B cell (primary cell): ENCODE measurements at regions not wholly inside any gene's neighbourhood (a gene's known extent, or its start where the extent isn't known, plus 50 kb on each side); places are given as distances from the start of the nearest gene placed in this dataset.

Experiments used
- ATAC-seq: fragments of 200-7000 bp; cut with Tn5 transposase; one replicate; pipeline ENCODE4 v1.10.0; 2021; ENCODE audit warnings: low read depth, mild to moderate bottlenecking, moderate number of reproducible peaks, moderate library complexity
- CTCF ChIA-PET: fragments of 350-600 bp; sonication (Branson Sonifier 250); formaldehyde crosslinking; loops from one replicate; lab custom pipeline; 2021; ENCODE audit warnings: antibody characterized with exemption, inconsistent platforms; lab: Charles Lee
- POLR2A ChIA-PET: fragments of 350-600 bp; sonication (Branson Sonifier 250); formaldehyde crosslinking; loops from one replicate; lab custom pipeline; 2021; ENCODE audit warnings: antibody characterized with exemption; lab: Charles Lee
- DNase-seq: peaks from one replicate; pipeline ENCODE4 v3.0.0; 2013
- H2AFZ ChIP-seq: 2 replicates; pipeline ENCODE4 v1.6.1; 2012; ENCODE audit warnings: mild to moderate bottlenecking, low read depth, low read length; ENCODE audit not compliant: insufficient read depth, poor library complexity, severe bottlenecking
- H3K27ac ChIP-seq, 2 donors: 1 replicate in 1 of 2; 2 replicates in 1 of 2; pipeline ENCODE4 v1.5.1; 2012 to 2013; ENCODE audit warnings: low read length in 2 of 2, mild to moderate bottlenecking in 2 of 2, moderate library complexity in 1 of 2
- H3K27me3 ChIP-seq, 4 experiments: fragments of 200-600 bp in 1 of 4; sonication (generic) in 1 of 4; replicated peaks in 1 of 4; 1 replicate in 2 of 4; 2 replicates in 2 of 4; pipeline versions ENCODE4 v1.6.1 to v1.7.0; 2013 to 2016; ENCODE audit warnings: low read length in 3 of 4, mild to moderate bottlenecking in 2 of 4, mixed read lengths in 1 of 4, moderate library complexity in 1 of 4; ENCODE audit not compliant: insufficient read depth in 4 of 4, control insufficient read depth in 3 of 4; ENCODE audit errors: control extremely low read depth in 1 of 4
- H3K36me3 ChIP-seq, 2 experiments: replicated peaks in 1 of 2; 1 replicate in 1 of 2; 2 replicates in 1 of 2; pipeline versions ENCODE4 v1.6.1 to v1.7.1; 2013; ENCODE audit warnings: low read length in 1 of 2; ENCODE audit not compliant: insufficient read depth in 2 of 2, control insufficient read depth in 1 of 2; ENCODE audit errors: control extremely low read depth in 1 of 2, extremely low read depth in 1 of 2
- H3K4me1 ChIP-seq, 2 donors: fragments of 200-600 bp in 1 of 2; sonication (generic) in 1 of 2; 1 replicate in 1 of 2; 2 replicates in 1 of 2; pipeline versions ENCODE4 v1.5.1 to v1.6.1; 2013 to 2017; ENCODE audit warnings: low read length in 2 of 2; ENCODE audit not compliant: control insufficient read depth in 2 of 2, insufficient read depth in 2 of 2
- H3K4me2 ChIP-seq: replicated peaks from 2 replicates; pipeline ENCODE3; 2012; ENCODE audit warnings: mild to moderate bottlenecking, low read depth, low read length; ENCODE audit not compliant: poor library complexity, severe bottlenecking
- H3K4me3 ChIP-seq, 5 experiments: fragments of 200-600 bp in 1 of 5; sonication (generic) in 1 of 5; 1 replicate in 3 of 5; 2 replicates in 2 of 5; pipeline versions ENCODE4 v1.5.1 to v1.7.0; 2011 to 2016; ENCODE audit warnings: low read length in 4 of 5, mild to moderate bottlenecking in 4 of 5, low read depth in 2 of 5, control low read depth in 1 of 5, moderate library complexity in 1 of 5; ENCODE audit not compliant: insufficient read depth in 1 of 5; ENCODE audit errors: control extremely low read depth in 1 of 5, extremely low read depth in 1 of 5
- H3K79me2 ChIP-seq: fragments of 200-600 bp; sonication (generic); one replicate; pipeline ENCODE4 v1.6.0; 2016; ENCODE audit warnings: low read length; ENCODE audit not compliant: control insufficient read depth, insufficient read depth
- H3K9ac ChIP-seq: fragments of 200-600 bp; sonication (generic); 2 replicates; pipeline ENCODE4 v1.6.1; 2017; ENCODE audit warnings: mild to moderate bottlenecking, low read length, moderate library complexity
- H3K9me3 ChIP-seq, 3 donors: one replicate each; pipeline versions ENCODE4 v1.6.1 to v1.7.1; 2013; ENCODE audit warnings: low read length in 2 of 3; ENCODE audit not compliant: control insufficient read depth in 2 of 3, insufficient read depth in 1 of 3; ENCODE audit errors: control extremely low read depth in 1 of 3
- H4K20me1 ChIP-seq: 2 replicates; pipeline ENCODE4 v1.6.0; 2012; ENCODE audit warnings: mild to moderate bottlenecking, low read length; ENCODE audit not compliant: insufficient read depth, control insufficient read depth, poor library complexity, severe bottlenecking
- H3K27ac Mint-ChIP-seq: one replicate; pipeline ENCODE4 v1.8.0; 2021; ENCODE audit warnings: mixed read lengths
- H3K27me3 Mint-ChIP-seq: one replicate; pipeline ENCODE4 v1.8.0; 2021; ENCODE audit warnings: mixed read lengths
- H3K4me1 Mint-ChIP-seq: one replicate; pipeline ENCODE4 v1.8.0; 2021; ENCODE audit warnings: mixed read lengths
- H3K4me3 Mint-ChIP-seq: one replicate; pipeline ENCODE4 v1.8.0; 2021; ENCODE audit warnings: mixed read lengths
- H3K9me3 Mint-ChIP-seq: one replicate; pipeline ENCODE4 v1.8.0; 2022; ENCODE audit warnings: mixed read lengths; ENCODE audit not compliant: insufficient read depth
- EZH2 ChIP-seq: IDR thresholded peaks from 2 replicates; pipeline ENCODE4 v1.6.1; 2012; ENCODE audit warnings: borderline replicate concordance, low read depth, mild to moderate bottlenecking, moderate library complexity, low read length; ENCODE audit not compliant: insufficient read depth, poor library complexity, severe bottlenecking
- WGBS: methylation state at CpG from one replicate; pipeline ENCODE4 v1.1.5; 2013; ENCODE audit warnings: missing lambda C conversion rate; ENCODE audit not compliant: insufficient coverage; 5-methylcytosine and 5-hydroxymethylcytosine counted together
- intact Hi-C: fragments of 100-400 bp; cut with micrococcal nuclease; formaldehyde crosslinking; loops from one replicate; pipeline ENCODE4 v1.10.0; 2022
- TF ChIP-seq, protein P1 (sequence below): fragments of 200-600 bp; IDR thresholded peaks from one replicate; pipeline ENCODE4 v1.8.0; 2022; ENCODE audit warnings: antibody characterized with exemption, mild to moderate bottlenecking

DNA sequence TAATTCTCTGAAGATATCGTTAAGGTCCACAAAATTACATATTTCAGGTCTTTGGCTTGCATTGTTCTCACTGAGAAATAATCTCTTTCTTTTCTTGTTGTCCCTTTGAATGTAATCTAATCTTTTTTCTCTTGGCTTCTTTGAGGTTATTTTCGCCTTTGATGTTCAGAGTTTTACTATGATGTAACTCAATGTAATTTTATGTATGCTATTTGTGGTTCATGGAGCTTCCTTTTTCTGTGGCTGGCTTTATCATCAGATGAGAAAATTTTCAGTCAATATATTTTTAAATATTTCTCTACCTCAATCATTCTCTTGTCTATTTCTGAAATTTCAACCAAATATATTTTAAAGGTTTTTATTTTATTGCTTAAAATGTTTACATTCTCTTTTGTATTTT is 672.2 kb downstream of the TRAM1L1 start:
- ATAC-seq, result no peak
- no peaks in the 10 kb centered on the region for H3K4me1 Mint-ChIP-seq

DNA sequence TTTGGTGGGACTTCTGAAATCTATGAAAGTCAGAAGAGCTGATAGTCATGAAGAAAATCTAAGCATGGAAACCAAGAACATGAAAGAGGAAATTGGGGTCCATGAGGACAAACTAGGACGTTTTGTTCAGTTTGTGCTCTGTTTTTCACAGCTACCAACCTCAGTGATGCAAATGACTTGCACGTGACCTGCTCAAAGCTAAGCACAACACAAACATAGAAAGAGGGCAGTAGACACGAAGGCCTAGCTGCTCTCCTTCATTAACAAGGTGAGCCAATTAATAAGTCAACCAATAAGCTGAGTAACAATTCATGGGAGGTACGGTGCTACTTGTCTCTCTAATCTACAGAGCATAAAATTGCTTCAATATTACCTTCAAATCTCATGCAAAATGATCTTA is 684.1 kb downstream of the TRAM1L1 start:
- Histone ChIP-seq H3K27me3 (no peaks in the 10 kb centered on the region), H3K4me1 (no peaks in the 10 kb centered on the region), H3K27ac (no peak overlapping the region), H3K9ac (no peak overlapping the region), H3K79me2 (no peaks in the 10 kb centered on the region), H4K20me1 (no peaks in the 10 kb centered on the region), H3K4me3 (no peak overlapping the region), H3K4me2 (no peak overlapping the region), H3K36me3 (no peaks in the 10 kb centered on the region), H3K9me3 (no peaks in the 10 kb centered on the region), H2AFZ (no peak overlapping the region)
- Mint-ChIP-seq H3K4me1 (no peaks in the 10 kb centered on the region), H3K27me3 (no peaks in the 10 kb centered on the region), H3K27ac (no peak overlapping the region), H3K9me3 (no peaks in the 10 kb centered on the region), H3K4me3 (no peak overlapping the region)
- intact Hi-C loops, result no loop called here
- TF ChIP-seq, protein P1, sequence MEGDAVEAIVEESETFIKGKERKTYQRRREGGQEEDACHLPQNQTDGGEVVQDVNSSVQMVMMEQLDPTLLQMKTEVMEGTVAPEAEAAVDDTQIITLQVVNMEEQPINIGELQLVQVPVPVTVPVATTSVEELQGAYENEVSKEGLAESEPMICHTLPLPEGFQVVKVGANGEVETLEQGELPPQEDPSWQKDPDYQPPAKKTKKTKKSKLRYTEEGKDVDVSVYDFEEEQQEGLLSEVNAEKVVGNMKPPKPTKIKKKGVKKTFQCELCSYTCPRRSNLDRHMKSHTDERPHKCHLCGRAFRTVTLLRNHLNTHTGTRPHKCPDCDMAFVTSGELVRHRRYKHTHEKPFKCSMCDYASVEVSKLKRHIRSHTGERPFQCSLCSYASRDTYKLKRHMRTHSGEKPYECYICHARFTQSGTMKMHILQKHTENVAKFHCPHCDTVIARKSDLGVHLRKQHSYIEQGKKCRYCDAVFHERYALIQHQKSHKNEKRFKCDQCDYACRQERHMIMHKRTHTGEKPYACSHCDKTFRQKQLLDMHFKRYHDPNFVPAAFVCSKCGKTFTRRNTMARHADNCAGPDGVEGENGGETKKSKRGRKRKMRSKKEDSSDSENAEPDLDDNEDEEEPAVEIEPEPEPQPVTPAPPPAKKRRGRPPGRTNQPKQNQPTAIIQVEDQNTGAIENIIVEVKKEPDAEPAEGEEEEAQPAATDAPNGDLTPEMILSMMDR, result no peak
- TF ChIP-seq EZH2, result no peak
- ATAC-seq (no peak), DNase-seq (no peak)
- ChIA-PET CTCF (no interaction called here), POLR2A (no interaction called here)
- 86% methylated on average over 3 of the region's 4 CpGs for WGBS

More for the DNA sequence above, 672.2 kb downstream of the TRAM1L1 start:
- Histone ChIP-seq H3K4me3 (no peak overlapping the region), H2AFZ (no peak overlapping the region), H3K27ac (no peak overlapping the region), H3K79me2 (no peaks in the 10 kb centered on the region), H3K36me3 (no peaks in the 10 kb centered on the region), H3K27me3 (no peaks in the 10 kb centered on the region), H3K4me1 (no peaks in the 10 kb centered on the region), H3K9me3 (no peaks in the 10 kb centered on the region), H4K20me1 (no peaks in the 10 kb centered on the region), H3K9ac (no peak overlapping the region), H3K4me2 (no peak overlapping the region)
- Mint-ChIP-seq H3K27me3 (no peaks in the 10 kb centered on the region), H3K4me3 (no peak overlapping the region), H3K27ac (no peak overlapping the region), H3K9me3 (no peaks in the 10 kb centered on the region)
- DNase-seq, result no peak
- ChIA-PET CTCF (no interaction called here), POLR2A (no interaction called here)
- TF ChIP-seq, protein P1, result no peak
- no peak for TF ChIP-seq EZH2
- intact Hi-C loops, result no loop called here
- WGBS, result no CpG with 5 or more reads among the region's 2 CpGs
